ENCODE measurements at regions not wholly inside any gene's neighbourhood (a gene's known extent, or its start where the extent isn't known, plus 50 kb on each side); places are given as distances from the start of the nearest gene placed in this dataset.

DNA sequence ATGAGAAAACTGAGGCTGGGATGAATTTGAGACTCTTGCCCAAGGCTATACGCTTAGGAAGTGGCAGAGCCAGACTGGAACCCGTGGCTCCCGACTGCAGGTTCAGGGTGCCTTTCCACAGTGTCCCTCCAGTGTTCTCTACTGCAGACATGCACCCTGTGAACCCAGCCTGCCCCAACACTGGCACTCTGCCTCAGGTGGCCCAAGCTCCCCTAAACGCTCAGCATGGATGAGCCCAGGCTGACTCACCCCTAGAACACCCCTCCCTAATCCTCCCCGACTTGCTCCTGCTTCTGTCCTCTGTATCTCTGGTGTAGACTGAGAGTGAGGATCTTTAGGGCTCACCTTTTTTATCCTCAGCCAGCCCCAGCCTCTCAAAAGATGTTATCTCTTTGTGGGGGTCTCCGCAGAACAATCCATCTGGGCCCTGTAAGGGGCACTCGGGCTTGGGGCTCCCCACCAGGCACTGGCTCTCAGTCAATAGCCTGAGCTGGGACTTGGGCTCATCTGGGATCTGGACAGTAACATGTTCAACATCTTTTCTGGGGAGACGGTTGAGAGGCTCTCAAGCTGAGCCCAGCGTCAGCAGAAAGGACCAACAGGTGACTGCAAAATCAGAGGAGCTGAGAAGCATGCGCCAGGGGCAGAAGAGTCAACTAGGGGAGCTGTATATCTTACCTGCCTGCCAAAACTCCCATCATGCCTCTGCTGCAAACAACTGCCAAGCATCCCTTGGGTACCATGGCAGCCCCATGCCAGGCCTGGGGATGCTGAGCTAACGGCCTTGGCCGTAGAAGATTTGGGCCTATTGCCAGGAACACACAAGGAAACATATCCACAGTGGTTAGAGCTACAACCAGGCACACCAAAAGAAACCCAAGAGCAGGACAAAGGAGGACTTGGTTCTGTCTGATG, 176.2 kb downstream of the BUD13 start:
- no peak overlapping the region for H3K27ac Mint-ChIP-seq (ENCODE audit: unreplicated experiment)
- peaks cover 5% of the 10 kb centered on the region for H3K27me3 Mint-ChIP-seq (ENCODE audit: unreplicated experiment)
- no peaks in the 10 kb centered on the region for H3K36me3 Mint-ChIP-seq (ENCODE audit: low read depth, unreplicated experiment)
- TF ChIP-seq, protein P1, sequence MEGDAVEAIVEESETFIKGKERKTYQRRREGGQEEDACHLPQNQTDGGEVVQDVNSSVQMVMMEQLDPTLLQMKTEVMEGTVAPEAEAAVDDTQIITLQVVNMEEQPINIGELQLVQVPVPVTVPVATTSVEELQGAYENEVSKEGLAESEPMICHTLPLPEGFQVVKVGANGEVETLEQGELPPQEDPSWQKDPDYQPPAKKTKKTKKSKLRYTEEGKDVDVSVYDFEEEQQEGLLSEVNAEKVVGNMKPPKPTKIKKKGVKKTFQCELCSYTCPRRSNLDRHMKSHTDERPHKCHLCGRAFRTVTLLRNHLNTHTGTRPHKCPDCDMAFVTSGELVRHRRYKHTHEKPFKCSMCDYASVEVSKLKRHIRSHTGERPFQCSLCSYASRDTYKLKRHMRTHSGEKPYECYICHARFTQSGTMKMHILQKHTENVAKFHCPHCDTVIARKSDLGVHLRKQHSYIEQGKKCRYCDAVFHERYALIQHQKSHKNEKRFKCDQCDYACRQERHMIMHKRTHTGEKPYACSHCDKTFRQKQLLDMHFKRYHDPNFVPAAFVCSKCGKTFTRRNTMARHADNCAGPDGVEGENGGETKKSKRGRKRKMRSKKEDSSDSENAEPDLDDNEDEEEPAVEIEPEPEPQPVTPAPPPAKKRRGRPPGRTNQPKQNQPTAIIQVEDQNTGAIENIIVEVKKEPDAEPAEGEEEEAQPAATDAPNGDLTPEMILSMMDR (IDR thresholded peaks at IDR 0.05; ENCODE audit: unreplicated experiment) = no peak
- no peaks in the 10 kb centered on the region for H3K9me3 Mint-ChIP-seq (ENCODE audit: unreplicated experiment)
- DNase-seq (ENCODE audit: low spot score) = no peak
- H3K4me1 Mint-ChIP-seq (ENCODE audit: unreplicated experiment) = peaks cover 1% of the 10 kb centered on the region
- H3K4me3 Mint-ChIP-seq (ENCODE audit: unreplicated experiment) = no peak overlapping the region

DNA sequence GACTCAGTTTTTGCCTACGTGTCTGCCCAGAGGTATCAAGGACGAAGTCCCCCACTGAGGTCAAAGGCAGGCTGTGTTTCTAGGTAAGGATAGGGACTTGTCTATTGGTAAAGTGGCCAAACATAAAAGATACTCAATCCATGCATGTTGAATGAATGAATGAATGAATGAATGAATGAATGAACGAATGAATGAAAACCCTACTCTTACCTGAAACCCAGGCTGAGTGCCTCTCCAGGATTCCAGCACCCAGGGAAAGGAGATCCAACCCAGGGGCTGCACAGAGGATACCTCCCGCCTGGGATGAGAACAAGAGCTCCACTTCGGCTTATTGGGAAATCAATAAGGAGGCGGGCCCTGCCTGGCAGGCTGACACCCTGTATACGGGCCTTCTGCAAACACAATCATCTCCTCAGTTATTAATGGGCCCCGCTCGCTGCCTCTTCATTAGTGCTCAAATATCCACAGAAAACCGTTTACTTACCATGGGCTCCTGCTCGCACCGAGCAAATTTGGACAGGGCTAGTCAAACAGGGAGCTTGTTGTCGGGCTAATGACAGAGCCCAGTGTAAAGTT, 177.4 kb downstream of the BUD13 start:
- Mint-ChIP-seq H3K4me1 (ENCODE audit: unreplicated experiment) (peaks cover 4% of the 10 kb centered on the region), H3K36me3 (ENCODE audit: low read depth, unreplicated experiment) (peaks cover 4% of the 10 kb centered on the region), H3K27ac (ENCODE audit: unreplicated experiment) (no peak overlapping the region), H3K27me3 (ENCODE audit: unreplicated experiment) (peaks cover 5% of the 10 kb centered on the region), H3K9me3 (ENCODE audit: unreplicated experiment) (no peaks in the 10 kb centered on the region), H3K4me3 (ENCODE audit: unreplicated experiment) (no peak overlapping the region)
- no peak for DNase-seq (ENCODE audit: low spot score)
- TF ChIP-seq, protein P1 (IDR thresholded peaks at IDR 0.05; ENCODE audit: unreplicated experiment) = no peak

DNA sequence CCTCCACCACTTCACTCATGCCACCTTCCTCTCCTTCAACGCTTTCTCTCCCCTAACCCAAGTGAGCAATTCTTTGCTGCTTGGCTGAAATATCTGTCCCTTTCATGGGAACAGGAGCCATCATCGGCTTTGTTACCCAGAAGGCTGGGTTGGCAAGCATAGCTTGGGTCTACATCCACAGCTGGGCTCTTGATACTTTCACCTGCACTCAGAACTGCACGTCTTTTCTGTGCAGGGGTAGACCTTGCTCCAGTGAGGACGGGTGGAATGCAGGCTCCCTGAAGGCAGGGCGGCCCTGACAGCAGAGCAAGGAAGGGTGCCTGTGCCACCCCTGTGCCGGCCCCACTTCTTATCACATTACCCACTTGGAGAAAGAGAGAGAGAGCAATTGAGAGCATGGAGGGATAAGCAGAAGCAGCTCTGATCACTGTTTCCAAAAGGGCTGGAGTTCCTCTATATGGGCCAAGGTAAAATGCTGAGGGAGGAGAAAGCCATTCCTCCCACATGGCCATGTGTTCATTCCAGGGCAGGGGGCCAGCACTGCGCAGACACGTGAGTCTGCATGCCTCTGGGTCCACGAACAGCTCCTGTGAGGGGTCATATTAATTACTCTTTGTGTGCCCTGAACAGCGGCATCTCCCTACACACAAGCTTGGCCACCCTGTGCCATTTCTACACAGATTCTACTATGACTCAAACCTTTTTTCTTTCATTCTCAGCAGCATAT, 181.8 kb downstream of the BUD13 start:
- peaks cover 4% of the 10 kb centered on the region for H3K36me3 Mint-ChIP-seq (ENCODE audit: low read depth, unreplicated experiment)
- TF ChIP-seq, protein P1 (IDR thresholded peaks at IDR 0.05; ENCODE audit: unreplicated experiment) = no peak
- H3K27me3 Mint-ChIP-seq (ENCODE audit: unreplicated experiment) = peaks cover 2% of the 10 kb centered on the region
- no peak overlapping the region for H3K27ac Mint-ChIP-seq (ENCODE audit: unreplicated experiment)
- no peak for DNase-seq (ENCODE audit: low spot score)
- peaks cover 15% of the 10 kb centered on the region for H3K4me1 Mint-ChIP-seq (ENCODE audit: unreplicated experiment)
- no peaks in the 10 kb centered on the region for H3K9me3 Mint-ChIP-seq (ENCODE audit: unreplicated experiment)
- H3K4me3 Mint-ChIP-seq (ENCODE audit: unreplicated experiment) = no peak overlapping the region

DNA sequence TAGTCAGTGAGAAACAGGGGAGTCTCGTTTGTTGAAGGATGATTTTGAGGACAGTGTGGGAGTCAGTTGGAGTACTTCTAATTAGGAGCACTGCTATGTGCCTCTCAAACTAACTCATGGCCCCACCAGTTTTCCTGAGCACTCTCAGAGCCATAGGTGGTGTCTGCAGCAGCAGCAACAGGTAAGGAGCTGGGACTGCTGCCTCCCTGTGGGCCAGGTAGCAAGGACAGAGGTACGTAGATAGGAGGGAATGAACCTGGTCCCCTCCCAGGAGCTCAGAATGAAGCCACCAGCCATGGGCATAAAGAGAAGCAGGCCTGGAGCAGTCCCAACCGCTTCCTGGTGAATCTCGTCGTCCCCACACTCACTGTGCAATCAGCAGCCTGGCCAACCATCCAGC, 183.4 kb downstream of the BUD13 start:
- Mint-ChIP-seq H3K9me3 (ENCODE audit: unreplicated experiment) (no peaks in the 10 kb centered on the region), H3K4me3 (ENCODE audit: unreplicated experiment) (no peak overlapping the region), H3K27me3 (ENCODE audit: unreplicated experiment) (peaks cover 2% of the 10 kb centered on the region), H3K27ac (ENCODE audit: unreplicated experiment) (no peak overlapping the region), H3K36me3 (ENCODE audit: low read depth, unreplicated experiment) (peaks cover 4% of the 10 kb centered on the region), H3K4me1 (ENCODE audit: unreplicated experiment) (peaks cover 15% of the 10 kb centered on the region)
- DNase-seq (ENCODE audit: low spot score) = no peak
- TF ChIP-seq, protein P1 (IDR thresholded peaks at IDR 0.05; ENCODE audit: unreplicated experiment) = no peak

Measured in endothelial cell (in vitro differentiated cells).